HPDE6-E6E7 (cell line): ENCODE measurements at regions not wholly inside any gene's neighbourhood (a gene's known extent, or its start where the extent isn't known, plus 50 kb on each side); places are given as distances from the start of the nearest gene placed in this dataset.
A peak's percentile ranks its signal among the peaks of the same experiment; 100 is the strongest.

Experiments
- DNase-seq: peaks from one replicate; pipeline ENCODE4 v3.0.0; 2011; ENCODE audit warnings: missing footprints; ENCODE audit errors: extremely low spot score

DNA sequence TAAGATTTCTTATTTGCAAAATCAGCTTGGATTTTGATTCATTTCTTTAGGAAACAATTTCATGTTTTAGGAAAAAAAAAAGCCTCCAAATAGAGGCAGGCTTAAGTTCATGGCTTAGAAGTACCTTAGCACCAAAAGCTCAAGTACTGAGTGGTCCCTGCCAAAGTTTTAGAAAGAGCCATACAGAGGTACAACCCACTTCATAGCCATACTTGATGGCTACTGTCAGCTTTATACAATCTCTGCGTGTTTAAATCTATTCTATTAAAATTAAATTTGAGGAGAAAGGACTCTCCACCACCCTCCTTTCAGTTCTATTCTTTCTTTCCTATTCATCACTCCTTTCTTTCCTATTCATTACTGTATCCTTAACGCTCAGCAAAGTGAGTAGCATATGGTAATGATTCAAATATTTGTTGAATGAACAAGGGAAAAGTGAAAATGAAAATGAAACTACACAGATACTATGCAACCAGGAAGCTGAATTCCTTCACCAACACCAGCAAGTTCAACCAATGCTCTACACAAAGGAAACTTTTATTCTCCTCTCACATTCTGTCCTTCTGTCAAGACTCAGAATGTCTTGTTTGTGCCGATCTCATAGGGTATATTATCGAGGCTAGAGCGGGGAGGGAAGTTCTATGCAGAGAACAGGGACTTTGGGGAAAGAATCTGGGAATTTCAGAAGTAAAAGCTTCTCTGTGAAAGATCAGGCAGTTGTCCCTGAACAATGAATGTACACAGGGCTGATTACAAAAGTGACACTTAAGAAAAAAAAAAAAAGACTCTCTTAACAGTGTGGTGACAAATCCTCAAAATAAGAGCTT lies 138.6 kb upstream of the SPEF2 start:
- DNase-seq = peak; percentile 16

GRCh38 chr5:35477911-35478310 lies 139.8 kb upstream of the SPEF2 start:
- no peak for DNase-seq

GRCh38 chr5:35477321-35477720 lies 140.3 kb upstream of the SPEF2 start:
- DNase-seq = no peak

- DNase-seq = no peak
These were observed 140.9 kb upstream of the SPEF2 start for GRCh38 chr5:35476797-35477196.

DNA sequence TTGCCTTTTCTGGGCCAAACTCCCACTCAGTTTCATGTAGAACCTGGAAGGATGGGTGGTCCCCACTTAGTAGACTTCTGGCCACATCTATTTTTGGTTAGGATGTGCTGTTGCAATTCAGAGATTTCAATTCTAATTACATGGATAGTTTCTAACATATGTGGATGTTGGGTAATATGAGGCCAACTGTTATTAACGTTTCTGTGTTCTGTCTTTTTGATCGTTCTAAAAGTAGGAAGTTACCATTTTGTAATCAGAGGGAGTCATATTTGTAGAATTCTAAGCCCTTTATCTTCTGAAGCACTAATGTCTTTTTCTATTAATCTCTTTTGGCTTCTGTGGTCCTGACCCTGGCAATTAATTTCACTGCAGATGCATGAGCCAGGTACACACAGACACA lies 141.6 kb upstream of the SPEF2 start:
- no peak for DNase-seq

GRCh38 chr5:35473589-35473988 lies 144.1 kb upstream of the SPEF2 start:
- no peak for DNase-seq

DNA sequence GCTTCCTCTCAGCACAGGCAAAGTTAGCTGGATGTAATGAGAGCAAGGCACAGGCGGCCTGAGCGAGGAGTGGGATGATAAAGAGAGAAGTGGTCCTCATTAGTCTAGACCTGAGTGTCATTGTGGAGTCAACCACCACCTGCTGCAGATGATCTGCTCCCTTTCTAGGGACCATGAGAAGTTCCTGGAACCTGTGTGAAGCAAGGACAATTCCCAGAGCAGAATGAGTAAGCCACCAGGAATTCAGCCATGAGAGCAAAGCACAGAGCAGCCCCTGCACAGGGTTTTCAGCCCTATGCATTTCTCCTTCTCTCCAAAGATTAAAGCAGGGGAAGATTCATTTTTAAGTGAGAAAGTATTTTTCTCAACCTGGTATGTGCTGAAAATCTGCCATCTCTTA lies 146.8 kb upstream of the SPEF2 start:
- no peak for DNase-seq

DNA sequence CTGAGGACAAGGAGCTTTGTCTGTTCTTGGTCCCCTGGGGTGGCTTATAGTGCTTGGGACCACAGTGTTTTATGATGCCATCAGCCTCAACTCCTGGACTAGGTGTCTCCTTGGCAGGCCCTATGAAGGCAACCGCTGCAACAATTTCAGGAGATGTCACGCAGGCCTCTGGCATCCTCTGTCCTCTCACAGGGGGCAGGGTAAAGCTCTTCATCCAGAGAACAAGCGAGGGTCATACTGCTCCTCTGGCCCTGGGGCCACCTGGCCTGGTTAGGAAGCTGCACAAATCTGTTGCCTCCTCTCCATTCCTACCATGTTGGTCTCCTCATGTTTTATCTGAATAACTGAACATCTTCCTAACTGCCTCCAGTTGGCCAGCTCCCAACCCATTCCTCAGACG lies 148.9 kb upstream of the SPEF2 start:
- DNase-seq = no peak

DNA sequence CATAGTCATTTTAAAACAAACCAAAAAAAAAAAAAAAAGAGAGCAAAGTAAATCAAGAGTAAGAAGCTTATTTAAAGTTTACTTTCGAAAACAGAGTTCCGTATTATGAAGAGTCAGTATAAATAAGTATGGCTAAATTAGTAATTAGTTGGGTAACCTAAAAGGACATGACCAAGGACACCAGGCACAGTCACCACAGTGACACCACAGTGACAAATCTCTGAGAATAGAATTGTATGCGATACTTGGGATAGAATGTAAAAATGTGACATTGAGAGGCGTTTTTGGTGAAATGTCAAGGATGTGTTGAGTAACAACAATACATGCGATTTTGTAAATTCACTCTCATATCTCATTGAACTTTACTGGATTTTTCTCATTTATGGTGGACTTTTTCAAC lies 150.9 kb upstream of the SPEF2 start:
- no peak for DNase-seq

- no peak for DNase-seq
These were observed 152.9 kb upstream of the SPEF2 start for GRCh38 chr5:35464757-35465156.

DNA sequence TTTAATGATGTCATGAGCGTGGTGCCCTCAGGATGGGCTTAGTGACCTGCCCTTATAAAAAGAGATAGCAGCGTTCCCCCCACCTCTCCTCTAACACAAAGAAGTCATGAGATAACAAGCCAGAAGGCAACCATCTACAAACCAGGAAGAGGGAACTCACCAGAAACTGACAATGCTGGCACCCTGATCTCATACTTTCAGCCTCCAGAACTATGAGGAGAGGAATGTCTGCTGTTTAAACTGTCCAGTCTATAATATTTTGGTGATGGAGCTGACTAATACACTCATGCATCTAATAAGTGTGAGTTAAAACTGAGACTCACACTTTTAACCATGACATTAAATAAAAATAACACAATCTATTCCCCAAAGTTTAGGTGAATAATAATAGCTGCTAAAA lies 156.1 kb upstream of the SPEF2 start:
- DNase-seq = no peak

DNA sequence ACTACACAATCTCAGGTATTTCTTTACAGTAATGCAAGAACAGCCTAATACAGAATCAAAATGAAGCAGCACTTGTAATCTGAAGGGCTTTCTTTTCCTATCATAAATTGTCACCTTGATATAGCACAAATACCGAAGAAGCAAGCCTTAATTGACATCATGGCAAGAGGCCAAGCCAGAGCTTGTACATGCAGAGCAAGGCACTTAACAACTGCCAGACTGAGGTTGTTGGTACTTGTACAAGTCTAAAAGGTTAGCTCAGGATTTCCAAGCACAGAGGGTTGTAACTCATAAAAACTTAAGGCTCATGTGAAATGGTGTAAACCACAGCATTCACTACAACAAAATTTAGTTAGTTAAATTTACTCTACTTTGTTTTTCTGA lies 158.8 kb upstream of the SPEF2 start:
- DNase-seq = no peak

- no peak for DNase-seq
These were observed 159.5 kb upstream of the SPEF2 start for GRCh38 chr5:35457912-35458823.

DNA sequence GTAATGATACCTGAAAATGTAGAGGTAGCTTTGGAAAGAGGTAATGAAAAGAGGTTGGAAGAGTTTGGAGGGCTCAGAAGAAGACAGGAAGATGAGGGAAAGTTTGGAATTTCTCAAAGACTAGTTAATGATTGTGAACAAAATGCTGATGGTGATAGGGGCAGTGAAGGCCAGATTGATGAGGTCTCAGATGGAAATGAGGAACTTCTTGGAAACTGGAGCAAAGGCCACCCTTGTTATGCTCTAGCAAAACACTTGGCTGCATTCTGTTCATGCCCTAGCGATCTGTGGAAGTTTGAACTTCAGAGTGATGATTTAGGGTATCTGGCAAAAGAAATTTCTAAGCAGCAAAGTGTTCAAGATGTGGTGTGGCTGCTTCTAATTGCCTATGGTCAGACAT lies 161.2 kb upstream of the SPEF2 start:
- DNase-seq = no peak

DNA sequence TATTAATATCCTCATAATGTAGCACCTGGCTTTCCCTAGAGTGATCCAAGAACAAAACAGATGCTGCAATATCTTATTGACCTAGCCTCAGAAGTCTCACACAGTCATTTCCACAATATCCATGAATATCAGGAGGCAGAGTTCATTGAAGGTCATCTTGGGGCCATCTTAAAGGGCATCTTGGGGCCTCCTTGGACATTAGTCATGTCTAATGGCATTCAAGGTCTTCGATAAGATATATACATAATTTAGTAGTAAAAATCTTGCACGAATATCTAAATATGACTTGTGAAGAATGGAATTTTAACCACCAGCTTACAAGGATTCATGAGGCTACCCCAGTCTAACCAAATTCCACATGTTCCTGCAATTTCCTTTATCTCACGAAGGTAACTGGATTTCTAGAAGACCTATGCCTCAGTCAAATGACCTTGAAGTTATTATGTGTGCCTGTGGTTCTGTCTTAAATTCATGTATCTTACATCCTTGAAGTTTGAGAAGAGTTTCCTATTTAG lies 163.6 kb upstream of the SPEF2 start:
- DNase-seq = no peak

- DNase-seq = no peak
These were observed 173.7 kb upstream of the SPEF2 start for GRCh38 chr5:35443803-35444595.

GRCh38 chr5:35442885-35443639 lies 174.6 kb upstream of the SPEF2 start:
- DNase-seq = no peak

GRCh38 chr5:35440409-35440808 lies 177.3 kb upstream of the SPEF2 start:
- no peak for DNase-seq

- no peak for DNase-seq
These were observed 178.9 kb upstream of the SPEF2 start for GRCh38 chr5:35438786-35439185.

- DNase-seq = no peak
These were observed 179.4 kb upstream of the SPEF2 start for GRCh38 chr5:35438288-35438687.

DNA sequence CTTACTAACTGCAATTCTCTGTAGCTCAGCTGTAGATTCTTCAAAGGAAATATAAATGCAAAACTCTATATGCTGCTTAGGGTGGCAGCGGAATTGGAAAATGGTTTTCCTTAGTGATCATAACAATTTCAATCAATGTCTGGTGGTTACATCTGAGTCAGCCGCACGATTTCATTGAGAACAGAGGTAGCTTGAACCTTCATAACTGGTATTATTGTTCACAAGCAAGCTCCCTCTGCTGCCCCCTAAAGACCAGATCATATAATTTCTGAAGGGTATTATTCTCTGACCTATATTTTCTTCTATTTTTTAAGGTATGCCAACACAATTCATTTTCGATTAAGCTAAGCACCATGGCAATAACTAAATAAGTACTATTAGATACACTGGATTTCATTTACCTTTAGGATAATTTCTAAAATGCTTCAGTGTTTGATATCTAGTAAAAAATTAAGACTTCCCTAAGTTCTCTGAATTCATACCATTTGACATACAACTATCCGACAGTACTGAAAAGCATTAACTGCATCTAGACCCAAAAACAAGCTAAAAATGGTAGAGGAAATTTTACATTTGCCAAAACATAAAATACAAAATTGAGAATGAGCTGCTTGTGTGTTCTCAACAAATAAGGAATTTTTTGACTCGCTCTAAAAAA lies 181.1 kb upstream of the SPEF2 start:
- peak; percentile 7 for DNase-seq
